B cell (primary cell): ENCODE measurements at regions not wholly inside any gene's neighbourhood (a gene's known extent, or its start where the extent isn't known, plus 50 kb on each side); places are given as distances from the start of the nearest gene placed in this dataset.

Experiments used
- ATAC-seq: fragments of 200-7000 bp; cut with Tn5 transposase; one replicate; pipeline ENCODE4 v1.10.0; 2021; ENCODE audit warnings: low read depth, mild to moderate bottlenecking, moderate number of reproducible peaks, moderate library complexity
- CTCF ChIA-PET: fragments of 350-600 bp; sonication (Branson Sonifier 250); formaldehyde crosslinking; loops from one replicate; lab custom pipeline; 2021; ENCODE audit warnings: antibody characterized with exemption, inconsistent platforms; lab: Charles Lee
- POLR2A ChIA-PET: fragments of 350-600 bp; sonication (Branson Sonifier 250); formaldehyde crosslinking; loops from one replicate; lab custom pipeline; 2021; ENCODE audit warnings: antibody characterized with exemption; lab: Charles Lee
- DNase-seq: peaks from one replicate; pipeline ENCODE4 v3.0.0; 2013
- H2AFZ ChIP-seq: 2 replicates; pipeline ENCODE4 v1.6.1; 2012; ENCODE audit warnings: mild to moderate bottlenecking, low read depth, low read length; ENCODE audit not compliant: insufficient read depth, poor library complexity, severe bottlenecking
- H3K27ac ChIP-seq, 2 donors: 1 replicate in 1 of 2; 2 replicates in 1 of 2; pipeline ENCODE4 v1.5.1; 2012 to 2013; ENCODE audit warnings: low read length in 2 of 2, mild to moderate bottlenecking in 2 of 2, moderate library complexity in 1 of 2
- H3K27me3 ChIP-seq, 4 experiments: fragments of 200-600 bp in 1 of 4; sonication (generic) in 1 of 4; replicated peaks in 1 of 4; 1 replicate in 2 of 4; 2 replicates in 2 of 4; pipeline versions ENCODE4 v1.6.1 to v1.7.0; 2013 to 2016; ENCODE audit warnings: low read length in 3 of 4, mild to moderate bottlenecking in 2 of 4, mixed read lengths in 1 of 4, moderate library complexity in 1 of 4; ENCODE audit not compliant: insufficient read depth in 4 of 4, control insufficient read depth in 3 of 4; ENCODE audit errors: control extremely low read depth in 1 of 4
- H3K36me3 ChIP-seq, 2 experiments: replicated peaks in 1 of 2; 1 replicate in 1 of 2; 2 replicates in 1 of 2; pipeline versions ENCODE4 v1.6.1 to v1.7.1; 2013; ENCODE audit warnings: low read length in 1 of 2; ENCODE audit not compliant: insufficient read depth in 2 of 2, control insufficient read depth in 1 of 2; ENCODE audit errors: control extremely low read depth in 1 of 2, extremely low read depth in 1 of 2
- H3K4me1 ChIP-seq, 2 donors: fragments of 200-600 bp in 1 of 2; sonication (generic) in 1 of 2; 1 replicate in 1 of 2; 2 replicates in 1 of 2; pipeline versions ENCODE4 v1.5.1 to v1.6.1; 2013 to 2017; ENCODE audit warnings: low read length in 2 of 2; ENCODE audit not compliant: control insufficient read depth in 2 of 2, insufficient read depth in 2 of 2
- H3K4me2 ChIP-seq: replicated peaks from 2 replicates; pipeline ENCODE3; 2012; ENCODE audit warnings: mild to moderate bottlenecking, low read depth, low read length; ENCODE audit not compliant: poor library complexity, severe bottlenecking
- H3K4me3 ChIP-seq, 5 experiments: fragments of 200-600 bp in 1 of 5; sonication (generic) in 1 of 5; 1 replicate in 3 of 5; 2 replicates in 2 of 5; pipeline versions ENCODE4 v1.5.1 to v1.7.0; 2011 to 2016; ENCODE audit warnings: low read length in 4 of 5, mild to moderate bottlenecking in 4 of 5, low read depth in 2 of 5, control low read depth in 1 of 5, moderate library complexity in 1 of 5; ENCODE audit not compliant: insufficient read depth in 1 of 5; ENCODE audit errors: control extremely low read depth in 1 of 5, extremely low read depth in 1 of 5
- H3K79me2 ChIP-seq: fragments of 200-600 bp; sonication (generic); one replicate; pipeline ENCODE4 v1.6.0; 2016; ENCODE audit warnings: low read length; ENCODE audit not compliant: control insufficient read depth, insufficient read depth
- H3K9ac ChIP-seq: fragments of 200-600 bp; sonication (generic); 2 replicates; pipeline ENCODE4 v1.6.1; 2017; ENCODE audit warnings: mild to moderate bottlenecking, low read length, moderate library complexity
- H3K9me3 ChIP-seq, 3 donors: one replicate each; pipeline versions ENCODE4 v1.6.1 to v1.7.1; 2013; ENCODE audit warnings: low read length in 2 of 3; ENCODE audit not compliant: control insufficient read depth in 2 of 3, insufficient read depth in 1 of 3; ENCODE audit errors: control extremely low read depth in 1 of 3
- H4K20me1 ChIP-seq: 2 replicates; pipeline ENCODE4 v1.6.0; 2012; ENCODE audit warnings: mild to moderate bottlenecking, low read length; ENCODE audit not compliant: insufficient read depth, control insufficient read depth, poor library complexity, severe bottlenecking
- H3K27ac Mint-ChIP-seq: one replicate; pipeline ENCODE4 v1.8.0; 2021; ENCODE audit warnings: mixed read lengths
- H3K27me3 Mint-ChIP-seq: one replicate; pipeline ENCODE4 v1.8.0; 2021; ENCODE audit warnings: mixed read lengths
- H3K4me1 Mint-ChIP-seq: one replicate; pipeline ENCODE4 v1.8.0; 2021; ENCODE audit warnings: mixed read lengths
- H3K4me3 Mint-ChIP-seq: one replicate; pipeline ENCODE4 v1.8.0; 2021; ENCODE audit warnings: mixed read lengths
- H3K9me3 Mint-ChIP-seq: one replicate; pipeline ENCODE4 v1.8.0; 2022; ENCODE audit warnings: mixed read lengths; ENCODE audit not compliant: insufficient read depth
- EZH2 ChIP-seq: IDR thresholded peaks from 2 replicates; pipeline ENCODE4 v1.6.1; 2012; ENCODE audit warnings: borderline replicate concordance, low read depth, mild to moderate bottlenecking, moderate library complexity, low read length; ENCODE audit not compliant: insufficient read depth, poor library complexity, severe bottlenecking
- WGBS: methylation state at CpG from one replicate; pipeline ENCODE4 v1.1.5; 2013; ENCODE audit warnings: missing lambda C conversion rate; ENCODE audit not compliant: insufficient coverage; 5-methylcytosine and 5-hydroxymethylcytosine counted together
- intact Hi-C: fragments of 100-400 bp; cut with micrococcal nuclease; formaldehyde crosslinking; loops from one replicate; pipeline ENCODE4 v1.10.0; 2022
- TF ChIP-seq, protein P1 (sequence below): fragments of 200-600 bp; IDR thresholded peaks from one replicate; pipeline ENCODE4 v1.8.0; 2022; ENCODE audit warnings: antibody characterized with exemption, mild to moderate bottlenecking

GRCh38 chr6:126888727-126889725, 229.4 kb upstream of the RSPO3 start:
- H3K4me1 ChIP-seq, result no peaks in the 10 kb centered on the region
- no peak for ATAC-seq
- TF ChIP-seq, protein P1, sequence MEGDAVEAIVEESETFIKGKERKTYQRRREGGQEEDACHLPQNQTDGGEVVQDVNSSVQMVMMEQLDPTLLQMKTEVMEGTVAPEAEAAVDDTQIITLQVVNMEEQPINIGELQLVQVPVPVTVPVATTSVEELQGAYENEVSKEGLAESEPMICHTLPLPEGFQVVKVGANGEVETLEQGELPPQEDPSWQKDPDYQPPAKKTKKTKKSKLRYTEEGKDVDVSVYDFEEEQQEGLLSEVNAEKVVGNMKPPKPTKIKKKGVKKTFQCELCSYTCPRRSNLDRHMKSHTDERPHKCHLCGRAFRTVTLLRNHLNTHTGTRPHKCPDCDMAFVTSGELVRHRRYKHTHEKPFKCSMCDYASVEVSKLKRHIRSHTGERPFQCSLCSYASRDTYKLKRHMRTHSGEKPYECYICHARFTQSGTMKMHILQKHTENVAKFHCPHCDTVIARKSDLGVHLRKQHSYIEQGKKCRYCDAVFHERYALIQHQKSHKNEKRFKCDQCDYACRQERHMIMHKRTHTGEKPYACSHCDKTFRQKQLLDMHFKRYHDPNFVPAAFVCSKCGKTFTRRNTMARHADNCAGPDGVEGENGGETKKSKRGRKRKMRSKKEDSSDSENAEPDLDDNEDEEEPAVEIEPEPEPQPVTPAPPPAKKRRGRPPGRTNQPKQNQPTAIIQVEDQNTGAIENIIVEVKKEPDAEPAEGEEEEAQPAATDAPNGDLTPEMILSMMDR, result no peak
- no peak for TF ChIP-seq EZH2
- H3K9me3 ChIP-seq, result peaks cover 0 to 7% (median 0%) of the 10 kb centered on the region in 3 donors
- no peaks in the 10 kb centered on the region for H4K20me1 ChIP-seq
- H3K4me3 Mint-ChIP-seq, result no peak overlapping the region
- H3K79me2 ChIP-seq, result no peaks in the 10 kb centered on the region
- no peak overlapping the region for H3K27ac Mint-ChIP-seq
- no peak for DNase-seq
- no peaks in the 10 kb centered on the region for H3K4me1 Mint-ChIP-seq
- ChIA-PET CTCF (no interaction called here), POLR2A (no interaction called here)
- no peaks in the 10 kb centered on the region for H3K27me3 ChIP-seq
- no CpG with 5 or more reads among the region's 5 CpGs for WGBS
- H3K9ac ChIP-seq, result no peak overlapping the region
- no peak overlapping the region for H3K27ac ChIP-seq
- no peak overlapping the region for H3K4me2 ChIP-seq
- H3K27me3 Mint-ChIP-seq, result no peaks in the 10 kb centered on the region
- no peak overlapping the region for H3K4me3 ChIP-seq
- H2AFZ ChIP-seq, result no peak overlapping the region
- no peaks in the 10 kb centered on the region for H3K9me3 Mint-ChIP-seq
- intact Hi-C loops, result no loop called here
- no peaks in the 10 kb centered on the region for H3K36me3 ChIP-seq

DNA sequence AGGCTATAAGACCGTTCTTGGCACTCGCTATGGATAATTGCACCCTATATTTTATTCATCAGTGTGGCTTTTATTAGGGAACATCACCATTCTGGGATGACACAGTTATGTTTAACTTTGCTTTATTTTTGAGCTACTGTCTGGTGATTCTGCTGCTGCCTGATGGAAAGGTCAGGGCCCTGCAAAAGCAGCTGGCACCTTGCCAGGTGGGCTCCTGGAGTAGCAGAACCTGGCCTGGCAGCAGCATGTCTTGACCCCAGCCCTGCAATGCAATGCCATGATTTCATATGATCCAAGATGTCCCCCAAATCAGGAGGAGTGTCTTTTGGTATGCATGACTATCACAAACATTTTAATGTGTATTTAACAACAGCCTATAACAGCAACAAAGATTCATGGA, 228.4 kb upstream of the RSPO3 start:
- no peaks in the 10 kb centered on the region for H3K9me3 Mint-ChIP-seq
- no peak overlapping the region for H3K27ac Mint-ChIP-seq
- intact Hi-C loops, result no loop called here
- no peak overlapping the region for H3K4me3 Mint-ChIP-seq
- no peaks in the 10 kb centered on the region for H3K4me1 Mint-ChIP-seq
- ChIA-PET POLR2A (no interaction called here), CTCF (no interaction called here)
- Histone ChIP-seq H3K4me2 (no peak overlapping the region), H3K9ac (no peak overlapping the region), H3K79me2 (no peaks in the 10 kb centered on the region), H3K27ac (no peak overlapping the region), H3K9me3 (peaks cover 0 to 7% (median 0%) of the 10 kb centered on the region in 3 donors), H3K4me3 (no peak overlapping the region), H3K27me3 (no peaks in the 10 kb centered on the region), H2AFZ (no peak overlapping the region), H3K4me1 (no peaks in the 10 kb centered on the region), H3K36me3 (no peaks in the 10 kb centered on the region), H4K20me1 (no peaks in the 10 kb centered on the region)
- no CpG with 5 or more reads among the region's 2 CpGs for WGBS
- no peaks in the 10 kb centered on the region for H3K27me3 Mint-ChIP-seq
- DNase-seq (no peak), ATAC-seq (no peak)
- TF ChIP-seq, protein P1, result no peak
- TF ChIP-seq EZH2, result no peak
